Lower leg skin (tissue), 3 donors: ENCODE measurements at regions not wholly inside any gene's neighbourhood (a gene's known extent, or its start where the extent isn't known, plus 50 kb on each side); places are given as distances from the start of the nearest gene placed in this dataset.

Source experiments
- CTCF ChIP-seq, 3 donors: fragments of 450-650 bp; IDR thresholded peaks; one replicate each; pipeline ENCODE4 v1.5.1; 2016; ENCODE audit warnings: antibody characterized with exemption in 3 of 3, mild to moderate bottlenecking in 3 of 3, moderate library complexity in 2 of 3
- POLR2A ChIP-seq, 2 donors: fragments of 450-650 bp; IDR thresholded peaks; one replicate each; pipeline ENCODE4 v1.6.1; 2016 to 2017; ENCODE audit warnings: antibody characterized with exemption in 2 of 2, mild to moderate bottlenecking in 1 of 2, moderate library complexity in 1 of 2

GRCh38 chr2:122132147-122132691, 376.8 kb downstream of the TSN start:
- no peak for TF ChIP-seq POLR2A (IDR thresholded peaks at IDR 0.05)
- TF ChIP-seq CTCF (IDR thresholded peaks at IDR 0.05): no peak
